ENCODE measurements at regions not wholly inside any gene's neighbourhood (a gene's known extent, or its start where the extent isn't known, plus 50 kb on each side); places are given as distances from the start of the nearest gene placed in this dataset.

GRCh38 chr15:46855388-46855787 is 861.9 kb upstream of the SEMA6D start:
- TF ChIP-seq EZH2 (IDR thresholded peaks at IDR 0.05; ENCODE audit: borderline replicate concordance, low read length) (no peak), CTCF (conservative IDR thresholded peaks at IDR 0.05 in 1 of 2, IDR thresholded peaks at IDR 0.05 in 1 of 2; ENCODE audit: extremely low read depth in 1 of 2, insufficient read depth in 1 of 2, low read depth in 1 of 2, low read length in 2 of 2) (no peak)
